WTC11 (cell line): ENCODE measurements at regions not wholly inside any gene's neighbourhood (a gene's known extent, or its start where the extent isn't known, plus 50 kb on each side); places are given as distances from the start of the nearest gene placed in this dataset.

Experiments used
- CREB1 ChIP-seq: sonication (generic); formaldehyde crosslinking; IDR thresholded peaks from 2 replicates; pipeline ENCODE4 v1.8.0; 2023; ENCODE audit warnings: mild to moderate bottlenecking, missing genetic modification reagents
- CREM ChIP-seq: sonication (generic); formaldehyde crosslinking; IDR thresholded peaks from 2 replicates; pipeline ENCODE4 v1.8.1; 2022; ENCODE audit warnings: mild to moderate bottlenecking, missing genetic modification reagents, moderate library complexity
- CTCF ChIP-seq: fragments of 200-600 bp; IDR thresholded peaks from 2 replicates; pipeline ENCODE4 v1.8.0; 2022; ENCODE audit warnings: antibody characterized with exemption
- E2F4 ChIP-seq: sonication (generic); formaldehyde crosslinking; IDR thresholded peaks from 2 replicates; pipeline ENCODE4 v1.8.1; 2022; ENCODE audit warnings: low read depth, mild to moderate bottlenecking, moderate library complexity, missing genetic modification reagents, borderline replicate concordance
- ELF4 ChIP-seq: sonication (generic); formaldehyde crosslinking; IDR thresholded peaks from 2 replicates; pipeline ENCODE4 v1.8.1; 2022; ENCODE audit warnings: low read depth, mild to moderate bottlenecking, moderate library complexity, missing genetic modification reagents
- FOXP1 ChIP-seq: sonication (generic); formaldehyde crosslinking; IDR thresholded peaks from 2 replicates; pipeline ENCODE4 v1.8.0; 2022; ENCODE audit warnings: missing genetic modification reagents, mild to moderate bottlenecking, moderate library complexity, borderline replicate concordance
- NR3C1 ChIP-seq: sonication (generic); formaldehyde crosslinking; conservative IDR thresholded peaks from 2 replicates; pipeline ENCODE4 v1.8.1; 2023; ENCODE audit warnings: low read depth, mild to moderate bottlenecking, missing genetic modification reagents

DNA sequence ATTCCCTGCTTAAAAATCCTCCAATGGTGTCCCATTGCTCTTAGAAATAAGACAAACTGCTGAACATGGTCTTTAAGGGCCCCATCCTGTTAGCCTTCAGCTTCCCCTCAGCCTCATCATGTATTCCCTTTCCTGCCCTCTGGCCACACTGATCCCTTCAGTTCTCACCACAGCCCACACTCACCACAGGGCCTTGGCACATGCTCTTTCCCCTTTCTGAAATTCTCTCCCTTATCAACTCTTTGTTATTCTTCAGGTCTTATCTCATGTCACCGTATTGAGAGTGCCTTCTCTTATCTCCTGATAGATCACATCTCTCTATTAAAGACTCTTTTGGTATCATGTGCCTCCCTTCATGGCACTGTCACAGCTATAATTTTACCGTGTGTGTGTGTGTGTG lies 167.8 kb upstream of the MPPED2 start:
- no peak for TF ChIP-seq CTCF
- no peak for TF ChIP-seq ELF4 (CRISPR knock-in tag)
- no peak for TF ChIP-seq E2F4 (CRISPR knock-in tag)
- TF ChIP-seq CREM, result no peak
- TF ChIP-seq FOXP1, result no peak
- no peak for TF ChIP-seq CREB1
- no peak for TF ChIP-seq NR3C1
